HEK293T (cell line): ENCODE measurements at regions not wholly inside any gene's neighbourhood (a gene's known extent, or its start where the extent isn't known, plus 50 kb on each side); places are given as distances from the start of the nearest gene placed in this dataset.

ENCODE experiments used
- CTCF ChIA-PET: fragments of 350-600 bp; formaldehyde crosslinking; extraction: SDS; loops from one replicate; lab custom pipeline; 2021; ENCODE audit warnings: antibody characterized with exemption, inconsistent platforms; lab: Yijun Ruan, JAX
- POLR2A ChIA-PET: fragments of 350-600 bp; formaldehyde crosslinking; extraction: SDS; loops from one replicate; lab custom pipeline; 2020; ENCODE audit warnings: antibody characterized with exemption, inconsistent platforms; lab: Yijun Ruan, JAX
- DNase-seq: peaks from one replicate; pipeline ENCODE4 v3.0.0; 2012; ENCODE audit warnings: mixed read lengths; ENCODE audit errors: extremely low spot score
- ARNT ChIP-seq: fragments of 450-650 bp; IDR thresholded peaks from 2 replicates; pipeline ENCODE4 v1.6.1; 2017; ENCODE audit warnings: mild to moderate bottlenecking
- BHLHE40 ChIP-seq: fragments of 450-650 bp; IDR thresholded peaks from 2 replicates; pipeline ENCODE4 v1.6.1; 2016; ENCODE audit warnings: mild to moderate bottlenecking, moderate library complexity, borderline replicate concordance
- CTBP1 ChIP-seq: fragments of 450-650 bp; IDR thresholded peaks from 2 replicates; pipeline ENCODE4 v1.6.1; 2016; ENCODE audit warnings: borderline replicate concordance
- ELF4 ChIP-seq: fragments of 450-650 bp; IDR thresholded peaks from 2 replicates; pipeline ENCODE4 v1.6.1; 2017; ENCODE audit warnings: antibody characterized with exemption
- FOXA1 ChIP-seq: fragments of 450-650 bp; IDR thresholded peaks from 2 replicates; pipeline ENCODE4 v1.6.1; 2016; ENCODE audit warnings: mild to moderate bottlenecking
- FOXK2 ChIP-seq: fragments of 450-650 bp; IDR thresholded peaks from 2 replicates; pipeline ENCODE4 v1.6.1; 2016; ENCODE audit warnings: mild to moderate bottlenecking
- FOXM1 ChIP-seq: fragments of 450-650 bp; IDR thresholded peaks from 2 replicates; pipeline ENCODE4 v1.6.1; 2017; ENCODE audit warnings: mild to moderate bottlenecking, borderline replicate concordance
- HDGF ChIP-seq: fragments of 450-650 bp; IDR thresholded peaks from 2 replicates; pipeline ENCODE4 v1.6.1; 2017; ENCODE audit warnings: antibody characterized with exemption, borderline replicate concordance
- L3MBTL2 ChIP-seq: fragments of 450-650 bp; conservative IDR thresholded peaks from 2 replicates; pipeline ENCODE4 v1.6.1; 2016; ENCODE audit warnings: mild to moderate bottlenecking
- LEF1 ChIP-seq: fragments of 450-650 bp; IDR thresholded peaks from 2 replicates; pipeline ENCODE4 v1.6.1; 2017; ENCODE audit warnings: mild to moderate bottlenecking, borderline replicate concordance
- NFRKB ChIP-seq: fragments of 450-650 bp; IDR thresholded peaks from 2 replicates; pipeline ENCODE4 v1.6.1; 2016; ENCODE audit warnings: mild to moderate bottlenecking, moderate library complexity
- PKNOX1 ChIP-seq: fragments of 450-650 bp; IDR thresholded peaks from 2 replicates; pipeline ENCODE4 v1.6.1; 2016
- SP1 ChIP-seq: fragments of 450-650 bp; IDR thresholded peaks from 2 replicates; pipeline ENCODE4 v1.6.1; 2017
- SUZ12 ChIP-seq: fragments of 450-650 bp; IDR thresholded peaks from 2 replicates; pipeline ENCODE4 v1.6.1; 2016; ENCODE audit warnings: mild to moderate bottlenecking
- TARDBP ChIP-seq: fragments of 450-650 bp; IDR thresholded peaks from 2 replicates; pipeline ENCODE4 v1.6.1; 2016
- ZNF384 ChIP-seq: fragments of 450-650 bp; IDR thresholded peaks from 2 replicates; pipeline ENCODE4 v1.6.1; 2016

GRCh38 chr3:27797773-27798172 is 75.7 kb upstream of the EOMES start:
- no peak for DNase-seq
- no peak for TF ChIP-seq HDGF
- TF ChIP-seq ELF4, result no peak
- no peak for TF ChIP-seq SUZ12
- TF ChIP-seq TARDBP, result no peak
- no peak for TF ChIP-seq PKNOX1
- ChIA-PET CTCF (no interaction called here), POLR2A (no interaction called here)

GRCh38 chr3:27800261-27800660 is 78.1 kb upstream of the EOMES start:
- DNase-seq, result no peak
- TF ChIP-seq BHLHE40 (no peak), ZNF384 (no peak), PKNOX1 (no peak), HDGF (no peak), ELF4 (no peak)
- ChIA-PET POLR2A (no interaction called here), CTCF (interaction anchor here (0.7 kb wide), 1 partner anchor 67 kb away, joined by 3 read pairs; no protein-coding TSS in a partner anchor)

- CTCF ChIA-PET, result no interaction called here
- no peak for DNase-seq
- POLR2A ChIA-PET, result no interaction called here
- no peak for TF ChIP-seq L3MBTL2
- no peak for TF ChIP-seq FOXM1
- no peak for TF ChIP-seq ELF4
- TF ChIP-seq TARDBP, result no peak
- no peak for TF ChIP-seq FOXK2
- TF ChIP-seq NFRKB, result no peak
- TF ChIP-seq SP1, result no peak
- no peak for TF ChIP-seq BHLHE40
- no peak for TF ChIP-seq ZNF384
- TF ChIP-seq HDGF, result no peak
- no peak for TF ChIP-seq ARNT
- TF ChIP-seq LEF1, result no peak
- TF ChIP-seq FOXA1, result no peak
- TF ChIP-seq PKNOX1, result no peak
- no peak for TF ChIP-seq SUZ12
- no peak for TF ChIP-seq CTBP1
Measured at GRCh38 chr3:27802425-27802824, 80.3 kb upstream of the EOMES start.

GRCh38 chr3:27802849-27803248 is 80.7 kb upstream of the EOMES start:
- CTCF ChIA-PET, result no interaction called here
- DNase-seq, result no peak
- no peak for TF ChIP-seq L3MBTL2
- no peak for TF ChIP-seq FOXK2
- TF ChIP-seq LEF1, result no peak
- TF ChIP-seq BHLHE40, result no peak
- TF ChIP-seq NFRKB, result no peak
- POLR2A ChIA-PET, result no interaction called here

GRCh38 chr3:27805282-27805681 is 83.2 kb upstream of the EOMES start:
- CTCF ChIA-PET, result no interaction called here
- TF ChIP-seq CTBP1, result no peak
- no peak for TF ChIP-seq FOXA1
- TF ChIP-seq ELF4, result no peak
- TF ChIP-seq BHLHE40, result no peak
- no peak for TF ChIP-seq SP1
- no peak for TF ChIP-seq LEF1
- TF ChIP-seq ARNT, result no peak
- POLR2A ChIA-PET, result interaction anchor here (0.6 kb wide), 1 partner anchor 83 kb away, joined by 3 read pairs; the partner anchor contains the start of gene EOMES
- DNase-seq, result no peak

- ChIA-PET CTCF (no interaction called here), POLR2A (no interaction called here)
- no peak for TF ChIP-seq PKNOX1
- no peak for TF ChIP-seq NFRKB
- no peak for TF ChIP-seq FOXK2
- TF ChIP-seq ZNF384, result no peak
- no peak for TF ChIP-seq LEF1
- no peak for TF ChIP-seq SUZ12
- no peak for TF ChIP-seq TARDBP
- no peak for TF ChIP-seq BHLHE40
- no peak for TF ChIP-seq FOXM1
- no peak for TF ChIP-seq ARNT
- TF ChIP-seq HDGF, result no peak
- TF ChIP-seq FOXA1, result no peak
- no peak for TF ChIP-seq SP1
- TF ChIP-seq L3MBTL2, result no peak
- DNase-seq, result no peak
Measured at GRCh38 chr3:27813255-27813654, 91.1 kb upstream of the EOMES start.
